HG03565 (cell line): ENCODE measurements at regions not wholly inside any gene's neighbourhood (a gene's known extent, or its start where the extent isn't known, plus 50 kb on each side); places are given as distances from the start of the nearest gene placed in this dataset.

Experiments used
- ATAC-seq: cut with Tn5 transposase; IDR thresholded peaks from one replicate; pipeline ENCODE4 v1.9.1; 2021; ENCODE audit warnings: mild to moderate bottlenecking, moderate library complexity; ENCODE audit not compliant: unreplicated experiment

GRCh38 chr7:132072873-132073272 is 503.4 kb downstream of the PLXNA4 start:
- ATAC-seq: no peak

GRCh38 chr7:132072165-132072564 is 504.1 kb downstream of the PLXNA4 start:
- no peak for ATAC-seq

- no peak for ATAC-seq
Observed at GRCh38 chr7:132069306-132069705, 507.0 kb downstream of the PLXNA4 start.

- no peak for ATAC-seq
Observed at GRCh38 chr7:132066761-132067171, 509.5 kb downstream of the PLXNA4 start.

- no peak for ATAC-seq
Observed at GRCh38 chr7:132065989-132066603, 509.7 kb upstream of the PODXL start.

GRCh38 chr7:132065193-132065988 is 509.0 kb upstream of the PODXL start:
- no peak for ATAC-seq

- no peak for ATAC-seq
Observed at GRCh38 chr7:132063800-132064199, 507.4 kb upstream of the PODXL start.

GRCh38 chr7:132061937-132062336 is 505.5 kb upstream of the PODXL start:
- ATAC-seq: no peak

GRCh38 chr7:132059141-132059540 is 502.7 kb upstream of the PODXL start:
- ATAC-seq: peak; percentile 95

GRCh38 chr7:132055336-132056120 is 499.1 kb upstream of the PODXL start:
- no peak for ATAC-seq

- ATAC-seq: no peak
Observed at GRCh38 chr7:132053871-132054270, 497.4 kb upstream of the PODXL start.

GRCh38 chr7:132051311-132051710 is 494.9 kb upstream of the PODXL start:
- no peak for ATAC-seq

- ATAC-seq: no peak
Observed at GRCh38 chr7:132049462-132050304, 493.3 kb upstream of the PODXL start.

- ATAC-seq: no peak
Observed at GRCh38 chr7:132045481-132045980, 489.1 kb upstream of the PODXL start.

- no peak for ATAC-seq
Observed at GRCh38 chr7:132045002-132045401, 488.6 kb upstream of the PODXL start.

- ATAC-seq: no peak
Observed at GRCh38 chr7:132044247-132044646, 487.8 kb upstream of the PODXL start.

- ATAC-seq: no peak
Observed at GRCh38 chr7:132041108-132041507, 484.7 kb upstream of the PODXL start.

- ATAC-seq: no peak
Observed at GRCh38 chr7:132035517-132036362, 479.3 kb upstream of the PODXL start.

GRCh38 chr7:132034748-132035416 is 478.5 kb upstream of the PODXL start:
- no peak for ATAC-seq
